GM23338 (cell line): ENCODE measurements at regions not wholly inside any gene's neighbourhood (a gene's known extent, or its start where the extent isn't known, plus 50 kb on each side); places are given as distances from the start of the nearest gene placed in this dataset.

Experiments
- ATAC-seq: fragments of 200-7000 bp; cut with Tn5 transposase; 3 replicates; pipeline ENCODE4 v1.9.1; 2020
- DNase-seq: peaks from one replicate; pipeline ENCODE4 v3.0.0-alpha.2; 2015; ENCODE audit warnings: low spot score
- H2AFZ ChIP-seq: fragments of 200-600 bp; sonication (generic); 2 replicates; pipeline ENCODE4 v1.8.0; 2016; ENCODE audit warnings: antibody characterized with exemption, mild to moderate bottlenecking, moderate library complexity
- H3F3A ChIP-seq: fragments of 200-600 bp; sonication (generic); replicated peaks from 2 replicates; pipeline ENCODE4 v1.8.0; 2017; ENCODE audit warnings: antibody characterized with exemption, mixed run types, low read depth
- H3K27ac ChIP-seq: fragments of 200-600 bp; sonication (generic); 2 replicates; pipeline ENCODE4 v1.6.1; 2016; ENCODE audit warnings: low read depth
- H3K27me3 ChIP-seq: fragments of 200-600 bp; sonication (generic); 2 replicates; pipeline ENCODE4 v1.8.0; 2016; ENCODE audit warnings: mild to moderate bottlenecking, mixed run types, moderate library complexity; ENCODE audit not compliant: insufficient read depth
- H3K36me3 ChIP-seq: fragments of 200-600 bp; sonication (generic); 2 replicates; pipeline ENCODE4 v1.8.0; 2016; ENCODE audit warnings: mild to moderate bottlenecking; ENCODE audit not compliant: insufficient read depth
- H3K4me1 ChIP-seq: fragments of 200-600 bp; sonication (generic); 2 replicates; pipeline ENCODE4 v1.8.0; 2016; ENCODE audit warnings: mild to moderate bottlenecking, moderate library complexity; ENCODE audit not compliant: insufficient read depth
- H3K4me2 ChIP-seq: fragments of 200-600 bp; sonication (generic); 2 replicates; pipeline ENCODE4 v1.7.1; 2017; ENCODE audit warnings: mixed run types
- H3K4me3 ChIP-seq: fragments of 200-600 bp; sonication (generic); 2 replicates; pipeline ENCODE4 v1.6.1; 2016; ENCODE audit warnings: mixed run types
- H3K79me2 ChIP-seq: fragments of 200-600 bp; sonication (generic); replicated peaks from 2 replicates; pipeline ENCODE4 v1.8.0; 2017; ENCODE audit warnings: mild to moderate bottlenecking; ENCODE audit not compliant: insufficient read depth
- H3K9me2 ChIP-seq: fragments of 200-600 bp; sonication (generic); 2 replicates; pipeline ENCODE4 v1.8.0; 2017; ENCODE audit not compliant: insufficient read depth
- H4K20me1 ChIP-seq: fragments of 200-600 bp; sonication (generic); replicated peaks from 2 replicates; pipeline ENCODE4 v1.8.0; 2017; ENCODE audit warnings: mild to moderate bottlenecking; ENCODE audit not compliant: insufficient read depth
- H3K27ac Mint-ChIP-seq: 2 replicates; pipeline ENCODE4 v1.8.0; 2020; ENCODE audit warnings: inconsistent platforms, mild to moderate bottlenecking, moderate library complexity, mixed read lengths
- H3K27me3 Mint-ChIP-seq: 3 replicates; pipeline ENCODE4 v1.8.0; 2022; ENCODE audit warnings: low read depth, mild to moderate bottlenecking, moderate library complexity, mixed read lengths, inconsistent platforms; ENCODE audit not compliant: insufficient read depth, poor library complexity
- H3K36me3 Mint-ChIP-seq: 3 replicates; pipeline ENCODE4 v1.8.0; 2021; ENCODE audit warnings: low read depth, mild to moderate bottlenecking, inconsistent platforms, moderate library complexity, mixed read lengths
- H3K4me1 Mint-ChIP-seq: 3 replicates; pipeline ENCODE4 v1.8.0; 2020; ENCODE audit warnings: mild to moderate bottlenecking, inconsistent platforms, mixed read lengths
- H3K4me3 Mint-ChIP-seq: 3 replicates; pipeline ENCODE4 v1.8.0; 2021; ENCODE audit warnings: moderate library complexity, mild to moderate bottlenecking, inconsistent platforms, mixed read lengths
- H3K9me3 Mint-ChIP-seq: 3 replicates; pipeline ENCODE4 v1.8.0; 2020; ENCODE audit warnings: moderate library complexity, mild to moderate bottlenecking, inconsistent platforms, mixed read lengths
- CREB1 ChIP-seq: fragments of 250-450 bp; sonication (Bioruptor Pico); IDR thresholded peaks from 2 replicates; pipeline ENCODE4 v1.5.0; 2020; ENCODE audit warnings: low read depth, mild to moderate bottlenecking, moderate library complexity
- ETS1 ChIP-seq: IDR thresholded peaks from 2 replicates; pipeline ENCODE4 v1.6.1; 2016; ENCODE audit warnings: antibody characterized with exemption
- EZH2phosphoT487 ChIP-seq: fragments of 200-600 bp; sonication (generic); IDR thresholded peaks from one replicate; pipeline ENCODE4 v1.8.1; 2018; ENCODE audit warnings: antibody characterized with exemption; ENCODE audit not compliant: unreplicated experiment
- JUNB ChIP-seq: IDR thresholded peaks from one replicate; pipeline ENCODE4 v1.6.1; 2016; ENCODE audit warnings: antibody characterized with exemption; ENCODE audit not compliant: unreplicated experiment
- NANOG ChIP-seq: IDR thresholded peaks from 2 replicates; pipeline ENCODE4 v1.6.1; 2016; ENCODE audit warnings: antibody characterized with exemption, borderline replicate concordance
- POLR2AphosphoS5 ChIP-seq: IDR thresholded peaks from 2 replicates; pipeline ENCODE4 v1.6.1; 2016; ENCODE audit warnings: antibody characterized with exemption, low read depth
- REST ChIP-seq: IDR thresholded peaks from one replicate; pipeline ENCODE4 v1.6.1; 2018; ENCODE audit warnings: antibody characterized with exemption; ENCODE audit not compliant: unreplicated experiment
- STAT1 ChIP-seq: IDR thresholded peaks from one replicate; pipeline ENCODE4 v1.6.1; 2016; ENCODE audit warnings: antibody characterized with exemption; ENCODE audit not compliant: unreplicated experiment
- ZNF114 ChIP-seq: fragments of 250-450 bp; sonication (Bioruptor Pico); IDR thresholded peaks from 2 replicates; pipeline ENCODE4 v1.5.0; 2020; ENCODE audit warnings: mild to moderate bottlenecking, moderate library complexity

- no peak overlapping the region for H3K4me3 ChIP-seq
- H3K27ac ChIP-seq: no peak overlapping the region
- H3K79me2 ChIP-seq: no peaks in the 10 kb centered on the region
- H3K36me3 ChIP-seq: no peaks in the 10 kb centered on the region
- no peaks in the 10 kb centered on the region for H4K20me1 ChIP-seq
- no peak for TF ChIP-seq ETS1
- TF ChIP-seq JUNB: no peak
- TF ChIP-seq POLR2AphosphoS5: no peak
- no peaks in the 10 kb centered on the region for H3F3A ChIP-seq
- Mint-ChIP-seq H3K9me3 (no peaks in the 10 kb centered on the region), H3K4me3 (no peak overlapping the region), H3K4me1 (peaks cover 10% of the 10 kb centered on the region; the same call in 2 of the 3 replicates), H3K36me3 (no peaks in the 10 kb centered on the region), H3K27ac (no peak overlapping the region), H3K27me3 (peaks cover 2% of the 10 kb centered on the region)
- no peaks in the 10 kb centered on the region for H3K27me3 ChIP-seq
- no peak for ATAC-seq
- no peak overlapping the region for H3K4me2 ChIP-seq
- H3K4me1 ChIP-seq: peaks cover 11% of the 10 kb centered on the region; the same call in 1 of the 2 replicates
- no peak for DNase-seq
- no peak overlapping the region for H2AFZ ChIP-seq
- H3K9me2 ChIP-seq: no peaks in the 10 kb centered on the region
These were observed 1066.9 kb upstream of the TENM3 start for GRCh38 chr4:181176306-181176705.

DNA sequence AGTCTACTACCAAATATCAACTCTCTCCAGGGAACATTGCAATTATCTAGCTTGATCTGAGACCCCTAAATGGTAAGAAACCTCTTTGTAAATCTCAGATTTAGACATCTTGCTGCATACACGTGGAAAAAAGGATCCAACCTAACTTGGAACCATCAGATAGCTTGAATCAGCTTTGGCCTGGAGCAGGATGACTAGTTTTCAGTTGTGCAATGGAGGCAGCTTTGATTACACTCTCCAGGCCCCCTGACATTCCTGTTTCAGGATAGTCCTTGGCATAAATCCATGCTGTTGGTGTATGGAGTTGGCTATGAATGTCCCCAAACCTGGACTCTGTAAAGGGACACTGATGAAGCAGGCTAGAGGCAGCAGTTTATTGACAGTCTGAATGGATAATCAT lies 1061.9 kb upstream of the TENM3 start:
- Mint-ChIP-seq H3K36me3 (peaks cover 6% of the 10 kb centered on the region), H3K27ac (no peak overlapping the region), H3K27me3 (no peaks in the 10 kb centered on the region), H3K4me3 (no peak overlapping the region), H3K9me3 (peaks cover 6% of the 10 kb centered on the region; the same call in 2 of the 3 replicates), H3K4me1 (no peaks in the 10 kb centered on the region)
- no peak for TF ChIP-seq CREB1
- no peak for TF ChIP-seq ETS1
- TF ChIP-seq STAT1: no peak
- TF ChIP-seq REST: no peak
- no peak for TF ChIP-seq JUNB
- TF ChIP-seq ZNF114 (CRISPR knock-in tag): no peak
- no peak for TF ChIP-seq EZH2phosphoT487
- TF ChIP-seq NANOG: no peak
- Histone ChIP-seq H3K9me2 (no peaks in the 10 kb centered on the region), H3F3A (no peaks in the 10 kb centered on the region), H3K4me1 (no peaks in the 10 kb centered on the region), H3K27me3 (no peaks in the 10 kb centered on the region), H3K4me2 (no peak overlapping the region), H3K79me2 (no peaks in the 10 kb centered on the region), H4K20me1 (no peaks in the 10 kb centered on the region), H3K27ac (no peak overlapping the region), H3K4me3 (no peak overlapping the region), H3K36me3 (no peaks in the 10 kb centered on the region), H2AFZ (no peak overlapping the region)
- no peak for ATAC-seq
- no peak for DNase-seq
